Liver (tissue), 3 donors: ENCODE measurements at regions not wholly inside any gene's neighbourhood (a gene's known extent, or its start where the extent isn't known, plus 50 kb on each side); places are given as distances from the start of the nearest gene placed in this dataset.

Source experiments
- EGR1 ChIP-seq, 2 donors: IDR thresholded peaks; 2 replicates each; pipeline ENCODE4 v1.6.1; 2016 to 2018; ENCODE audit warnings: antibody characterized with exemption in 2 of 2, low read depth in 2 of 2
- TF ChIP-seq, protein P1 (sequence below): fragments of 150-350 bp; IDR thresholded peaks from 2 replicates; pipeline ENCODE4 v1.5.1; 2017; ENCODE audit warnings: improper control_type of control experiment, low read depth, low read length; ENCODE audit not compliant: missing input control
- donor health status: healthy.
- donor health status: healthy.

DNA sequence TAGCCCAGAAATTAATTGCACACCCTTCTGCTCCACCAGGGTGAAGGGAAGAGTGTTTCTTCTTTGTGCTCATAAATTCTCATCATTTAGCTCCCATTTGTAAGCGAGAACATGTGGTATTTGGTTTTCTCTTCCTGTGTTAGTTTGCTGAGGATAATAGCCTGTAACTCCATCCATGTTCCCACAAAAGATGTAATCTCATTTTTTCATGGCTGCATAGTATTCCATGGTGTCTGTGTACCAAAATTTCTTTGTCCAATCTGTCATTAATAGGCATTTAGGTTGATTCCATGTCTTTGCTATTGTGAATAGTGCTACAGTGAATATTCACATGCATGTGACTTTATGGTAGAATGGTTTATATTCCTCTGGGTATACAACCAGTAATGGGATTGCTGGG, 86.8 kb downstream of the DTWD1 start:
- TF ChIP-seq, protein P1, sequence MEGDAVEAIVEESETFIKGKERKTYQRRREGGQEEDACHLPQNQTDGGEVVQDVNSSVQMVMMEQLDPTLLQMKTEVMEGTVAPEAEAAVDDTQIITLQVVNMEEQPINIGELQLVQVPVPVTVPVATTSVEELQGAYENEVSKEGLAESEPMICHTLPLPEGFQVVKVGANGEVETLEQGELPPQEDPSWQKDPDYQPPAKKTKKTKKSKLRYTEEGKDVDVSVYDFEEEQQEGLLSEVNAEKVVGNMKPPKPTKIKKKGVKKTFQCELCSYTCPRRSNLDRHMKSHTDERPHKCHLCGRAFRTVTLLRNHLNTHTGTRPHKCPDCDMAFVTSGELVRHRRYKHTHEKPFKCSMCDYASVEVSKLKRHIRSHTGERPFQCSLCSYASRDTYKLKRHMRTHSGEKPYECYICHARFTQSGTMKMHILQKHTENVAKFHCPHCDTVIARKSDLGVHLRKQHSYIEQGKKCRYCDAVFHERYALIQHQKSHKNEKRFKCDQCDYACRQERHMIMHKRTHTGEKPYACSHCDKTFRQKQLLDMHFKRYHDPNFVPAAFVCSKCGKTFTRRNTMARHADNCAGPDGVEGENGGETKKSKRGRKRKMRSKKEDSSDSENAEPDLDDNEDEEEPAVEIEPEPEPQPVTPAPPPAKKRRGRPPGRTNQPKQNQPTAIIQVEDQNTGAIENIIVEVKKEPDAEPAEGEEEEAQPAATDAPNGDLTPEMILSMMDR, result no peak
- TF ChIP-seq EGR1 (IDR thresholded peaks at IDR 0.05; ENCODE audit: low read depth in 2 of 2), result no peak
